ENCODE measurements at regions not wholly inside any gene's neighbourhood (a gene's known extent, or its start where the extent isn't known, plus 50 kb on each side); places are given as distances from the start of the nearest gene placed in this dataset.
"Not testable (repeated sequence)": the region's sequence is repeated elsewhere in the genome, so short reads cannot be mapped to it uniquely, and the experiment has no call there.

DNA sequence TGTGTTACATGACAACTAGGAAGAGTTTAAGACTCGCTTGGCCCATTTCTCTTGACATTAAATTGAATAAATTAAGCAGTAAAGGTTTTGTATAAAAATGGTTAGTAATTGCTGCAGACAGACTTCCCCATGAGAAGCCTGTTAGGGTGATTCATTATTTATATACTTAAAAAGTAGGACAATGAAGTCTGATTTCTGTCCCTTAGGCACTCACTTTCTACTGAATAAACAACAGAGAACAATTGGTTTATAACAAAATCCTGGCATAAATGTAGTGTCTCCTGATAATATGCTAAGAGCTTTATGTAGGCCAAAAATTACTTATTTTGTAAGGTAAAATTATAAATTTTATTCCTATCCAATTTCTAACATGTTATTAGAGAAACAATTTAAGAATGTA, 2138.5 kb upstream of the PCDH20 start:
- no peak for DNase-seq

DNA sequence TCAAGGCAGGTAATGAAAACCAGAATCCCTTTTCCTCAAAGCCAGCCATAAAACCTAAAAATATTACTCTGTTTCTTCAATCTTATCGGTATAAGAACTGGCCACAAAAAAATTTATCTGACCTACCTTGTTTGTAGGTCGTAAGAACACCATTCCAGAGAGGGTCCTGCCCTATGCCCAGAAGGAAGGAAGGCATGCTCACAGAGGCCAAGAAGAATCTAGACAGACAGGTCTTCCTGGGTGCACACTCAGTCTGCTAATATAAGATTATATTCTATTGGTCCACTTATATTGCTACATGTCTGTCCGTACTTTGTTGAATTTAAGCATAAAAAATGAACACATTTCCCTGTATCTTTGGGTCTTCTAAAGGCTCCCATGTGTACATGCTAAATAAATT, 2136.1 kb upstream of the PCDH20 start:
- DNase-seq, result no peak

DNA sequence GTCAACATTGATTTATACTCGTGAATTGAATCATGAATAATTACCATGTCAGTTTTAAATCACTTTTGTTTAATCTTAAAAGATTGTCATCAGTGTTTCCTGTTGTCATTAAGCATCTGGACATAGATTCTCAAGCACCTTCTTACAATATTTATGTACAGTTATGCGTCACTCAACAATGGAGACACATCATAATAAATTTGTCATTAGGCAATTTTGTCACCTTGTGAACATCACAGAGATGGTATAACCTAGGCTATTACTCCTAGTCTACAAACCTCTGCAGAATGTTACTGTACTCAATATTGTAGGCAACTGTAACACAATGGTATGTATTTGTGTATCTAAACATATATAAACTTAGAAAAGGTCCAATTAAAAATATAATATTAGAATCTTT, 2130.9 kb upstream of the PCDH20 start:
- DNase-seq, result no peak

DNA sequence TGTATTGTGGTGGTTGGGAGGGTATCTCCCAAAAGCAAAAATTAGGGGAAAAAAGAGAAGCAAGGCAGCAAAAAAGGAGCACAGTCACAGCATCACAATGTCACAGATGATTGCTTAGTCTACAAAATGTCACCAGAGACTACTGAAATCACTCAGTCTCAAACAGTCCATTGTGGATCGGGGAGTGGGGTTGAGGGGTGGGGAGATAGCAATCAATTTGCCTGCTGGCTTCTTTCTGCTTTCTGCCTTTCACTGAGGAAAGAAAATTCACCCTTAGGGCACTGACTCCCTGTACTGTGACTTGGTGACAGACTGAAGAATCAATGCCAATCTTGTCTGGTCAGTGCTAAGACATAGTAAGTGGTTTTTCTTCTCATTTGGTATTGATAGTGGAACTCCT, 2127.1 kb upstream of the PCDH20 start:
- no peak for DNase-seq

DNA sequence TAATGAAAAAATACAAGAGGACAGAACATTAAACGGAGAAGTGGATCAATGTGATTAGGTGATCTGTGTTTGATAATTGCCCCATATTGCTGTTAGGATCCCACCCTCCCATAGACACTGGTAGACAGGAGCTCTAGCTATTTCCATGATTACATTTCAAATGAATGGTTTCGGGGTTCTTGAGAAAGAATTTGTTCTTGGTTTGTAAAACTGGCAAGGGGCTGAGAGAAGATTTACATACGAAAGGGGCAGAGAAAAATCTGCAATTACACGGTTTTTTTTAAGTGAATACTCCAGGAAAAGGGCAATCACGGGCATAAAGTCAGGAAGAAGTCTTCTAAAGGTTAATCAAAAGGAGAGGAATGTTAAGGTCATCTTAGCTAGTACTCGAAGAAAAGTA, 2125.7 kb upstream of the PCDH20 start:
- DNase-seq, result no peak

DNA sequence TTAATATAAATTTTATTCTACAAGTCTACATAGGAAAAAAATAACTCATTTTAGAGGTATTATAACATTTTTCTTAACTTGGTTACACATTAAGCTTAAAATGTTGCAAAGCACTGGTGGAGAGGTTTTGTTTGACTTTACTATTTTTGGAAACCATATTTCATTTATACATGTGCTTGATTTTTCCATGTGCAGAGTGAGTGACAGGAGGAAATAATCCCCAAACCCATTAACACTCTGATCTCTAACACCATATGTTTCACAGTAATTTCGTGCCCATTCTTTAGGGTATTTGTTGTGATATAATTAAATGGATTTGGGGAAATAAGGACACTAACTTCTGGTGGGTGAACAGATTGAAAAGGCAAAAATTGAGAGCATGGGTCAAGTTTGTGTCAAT, 2124.4 kb upstream of the PCDH20 start:
- no peak for DNase-seq

DNA sequence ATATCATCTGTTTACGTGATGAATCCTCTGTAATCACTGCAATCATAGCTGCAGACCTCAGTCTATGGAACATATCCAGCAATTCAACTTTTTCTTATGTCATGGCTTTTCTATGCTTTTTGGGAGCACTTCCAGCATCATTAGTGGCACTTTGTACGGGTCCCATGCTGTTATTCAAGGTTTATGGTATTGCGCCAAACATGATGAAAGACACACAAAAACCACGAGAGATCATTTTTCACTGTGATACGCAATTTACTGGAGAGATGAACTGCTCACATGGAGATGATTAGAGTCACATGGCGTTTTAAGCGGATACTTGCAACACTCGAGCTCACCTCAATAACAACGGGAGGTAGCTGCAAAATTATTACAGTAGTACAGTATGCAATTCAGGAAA, 2101.7 kb upstream of the PCDH20 start:
- no peak for DNase-seq

DNA sequence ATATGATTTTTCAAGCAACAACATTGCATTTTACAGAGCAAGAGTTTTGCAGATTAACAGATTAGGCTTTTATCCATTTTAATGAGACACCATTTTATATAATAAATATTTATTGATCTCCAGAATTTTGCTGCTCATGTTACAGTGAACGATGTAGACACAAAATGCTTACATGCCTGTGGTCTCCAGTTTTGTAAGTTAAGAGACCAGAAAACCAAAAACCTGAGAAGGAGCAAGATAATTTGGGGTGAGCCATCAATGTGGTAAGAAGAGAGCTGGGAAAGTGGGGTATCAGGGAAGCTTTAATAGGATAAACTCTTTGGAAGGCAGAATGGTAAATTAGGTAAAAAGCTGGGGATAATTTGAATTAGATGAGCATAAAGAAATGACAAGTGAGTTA, 2100.5 kb upstream of the PCDH20 start:
- no peak for DNase-seq

DNA sequence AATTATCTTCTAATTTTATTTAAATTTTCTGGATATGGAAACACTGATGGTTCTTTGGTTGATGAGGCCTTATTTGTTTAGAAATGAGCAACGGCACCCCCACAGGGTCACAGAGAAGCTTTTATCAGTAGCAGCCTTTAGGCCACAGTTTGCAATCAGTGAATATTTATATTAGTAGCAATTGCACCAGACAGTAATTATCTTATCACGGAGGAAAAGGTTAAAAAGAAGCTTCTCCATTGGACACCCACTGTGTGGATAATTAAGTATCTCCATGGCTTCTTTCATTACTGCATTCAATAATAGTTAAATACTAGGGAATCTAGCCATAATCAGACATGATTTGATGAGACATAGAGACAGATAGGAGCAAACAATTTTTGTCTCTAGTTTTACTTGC, 2099.2 kb upstream of the PCDH20 start:
- no peak for DNase-seq

DNA sequence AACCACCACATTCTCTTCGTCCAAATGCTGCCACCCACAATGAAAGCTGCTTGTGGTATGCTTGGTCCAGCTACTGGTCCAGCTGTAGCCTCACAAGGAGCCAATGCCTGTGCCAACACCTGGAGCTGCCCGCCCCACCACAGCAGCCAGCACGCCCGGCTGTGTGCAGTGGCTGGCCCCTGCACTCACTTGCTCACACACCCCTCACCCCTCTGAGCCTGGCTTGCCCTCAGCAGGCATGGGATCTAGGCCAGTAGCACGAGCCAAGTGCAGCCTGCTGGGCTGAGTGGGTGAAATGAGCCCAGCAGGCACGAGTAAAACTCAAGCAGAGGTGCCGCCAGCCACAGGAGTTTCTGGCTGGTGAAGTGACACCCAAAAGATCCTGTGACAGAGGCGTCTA, 2096.4 kb upstream of the PCDH20 start:
- DNase-seq, result no peak

DNA sequence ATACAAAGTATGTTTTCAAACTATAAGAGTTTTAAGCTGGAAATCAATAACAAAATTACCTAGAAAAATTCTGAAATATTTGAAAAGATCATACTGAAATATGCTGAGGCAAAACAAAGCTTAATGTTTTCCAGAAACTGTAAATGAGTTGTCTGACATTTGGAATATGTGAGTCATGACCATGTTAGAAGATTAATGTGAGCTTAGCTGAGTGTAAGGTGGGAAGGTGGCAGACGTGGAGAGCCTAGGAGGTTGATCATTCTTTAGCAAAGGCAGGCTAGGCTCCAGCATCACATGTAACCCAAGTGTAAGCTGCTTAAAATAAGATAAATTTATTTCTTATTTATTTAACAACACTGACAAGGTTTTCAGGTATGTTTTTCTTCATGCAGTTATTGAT, 2086.1 kb upstream of the PCDH20 start:
- DNase-seq, result no peak

DNA sequence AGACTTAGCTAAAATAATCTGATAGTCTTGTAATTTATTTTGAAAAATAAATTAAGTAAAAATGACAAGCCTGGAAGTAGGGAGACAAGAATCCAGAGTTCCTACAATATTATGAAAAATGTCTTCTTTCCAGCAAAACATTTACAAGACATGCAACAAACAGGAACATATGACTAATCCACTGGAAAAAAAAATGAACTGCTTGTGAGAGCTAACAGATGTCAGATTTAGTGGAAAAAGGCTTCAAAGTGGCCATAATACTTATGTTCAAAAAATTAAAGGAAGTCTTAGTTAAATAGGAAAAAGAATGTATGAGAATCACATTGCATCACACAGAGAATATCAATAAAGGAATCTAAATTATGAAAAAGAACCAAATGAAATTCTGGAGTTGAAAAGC, 2082.0 kb upstream of the PCDH20 start:
- DNase-seq, result no peak

DNA sequence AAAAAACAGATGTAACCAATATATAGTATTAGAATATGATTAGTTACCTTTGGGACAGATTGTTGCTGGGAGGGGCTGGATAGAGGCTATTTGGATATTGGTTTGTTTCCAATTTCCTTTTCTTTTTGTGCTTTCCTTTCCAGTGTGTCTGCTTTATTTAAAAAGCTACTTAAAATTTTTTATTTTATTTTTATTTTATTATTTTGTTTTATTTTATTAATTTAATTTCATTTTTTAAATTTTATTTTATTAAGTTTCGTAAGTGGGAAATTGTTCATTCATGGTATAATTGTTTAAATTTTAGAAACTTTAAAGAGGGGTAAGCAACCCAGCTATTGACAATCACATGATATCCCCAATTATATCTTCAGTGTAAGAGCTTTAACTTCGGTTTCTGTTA, 2077.0 kb upstream of the PCDH20 start:
- DNase-seq, result no peak

DNA sequence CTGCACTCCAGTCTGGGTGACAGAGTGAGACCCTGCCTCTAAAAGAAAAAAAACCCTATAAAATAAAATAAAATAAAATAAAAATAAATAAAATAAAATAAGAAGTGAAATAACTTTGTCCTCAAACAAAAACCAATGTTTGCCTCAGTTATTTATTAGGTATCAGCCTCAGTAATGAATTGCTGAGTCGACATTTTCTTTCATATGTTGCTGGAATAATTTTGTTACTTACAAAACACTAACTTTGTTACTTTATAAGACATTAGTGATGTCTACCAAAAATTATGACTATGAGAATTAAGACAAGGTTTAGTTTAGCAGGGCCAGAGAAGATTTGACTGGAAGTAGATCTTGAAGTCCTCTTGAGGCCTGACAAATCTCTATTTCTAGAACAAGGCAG, 2074.5 kb upstream of the PCDH20 start:
- no peak for DNase-seq

DNA sequence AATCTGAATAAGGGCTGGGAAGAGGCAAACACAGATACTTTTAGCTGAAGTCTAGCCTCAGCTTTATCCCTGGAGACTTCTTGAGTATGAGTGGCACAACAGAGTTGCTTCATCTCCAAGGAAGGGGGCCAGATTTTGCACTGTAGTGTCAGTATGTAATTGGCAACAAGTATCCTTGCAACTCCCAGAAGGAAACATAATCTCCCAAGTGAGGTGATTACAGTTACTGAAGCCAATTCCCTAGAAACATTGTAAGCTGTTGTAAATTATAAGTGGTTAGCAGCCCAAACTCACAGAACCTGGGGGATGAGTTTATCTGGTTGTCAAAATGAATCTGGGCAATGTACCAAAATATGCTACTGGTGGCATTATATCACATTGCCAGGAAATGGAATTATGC, 2065.7 kb upstream of the PCDH20 start:
- DNase-seq, result no peak

DNA sequence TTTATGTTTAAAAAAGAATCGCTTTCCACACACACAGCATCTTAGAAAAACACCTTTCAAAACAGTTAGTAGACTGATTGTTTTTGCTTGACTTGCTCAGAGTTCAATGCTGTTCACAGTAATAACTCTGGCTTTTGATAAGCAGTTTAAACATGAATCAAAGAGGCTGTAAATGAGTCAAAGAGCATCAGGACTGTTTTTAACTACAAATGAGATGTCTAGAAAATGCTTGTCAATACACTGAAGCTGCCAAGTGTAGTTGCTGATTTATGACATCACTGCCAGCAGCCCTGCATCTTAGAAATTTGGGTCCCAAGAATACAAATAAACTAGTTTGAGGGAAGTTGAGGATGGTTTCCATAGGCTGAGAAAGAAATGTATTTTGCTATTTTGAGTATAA, 2057.1 kb upstream of the PCDH20 start:
- DNase-seq, result no peak

DNA sequence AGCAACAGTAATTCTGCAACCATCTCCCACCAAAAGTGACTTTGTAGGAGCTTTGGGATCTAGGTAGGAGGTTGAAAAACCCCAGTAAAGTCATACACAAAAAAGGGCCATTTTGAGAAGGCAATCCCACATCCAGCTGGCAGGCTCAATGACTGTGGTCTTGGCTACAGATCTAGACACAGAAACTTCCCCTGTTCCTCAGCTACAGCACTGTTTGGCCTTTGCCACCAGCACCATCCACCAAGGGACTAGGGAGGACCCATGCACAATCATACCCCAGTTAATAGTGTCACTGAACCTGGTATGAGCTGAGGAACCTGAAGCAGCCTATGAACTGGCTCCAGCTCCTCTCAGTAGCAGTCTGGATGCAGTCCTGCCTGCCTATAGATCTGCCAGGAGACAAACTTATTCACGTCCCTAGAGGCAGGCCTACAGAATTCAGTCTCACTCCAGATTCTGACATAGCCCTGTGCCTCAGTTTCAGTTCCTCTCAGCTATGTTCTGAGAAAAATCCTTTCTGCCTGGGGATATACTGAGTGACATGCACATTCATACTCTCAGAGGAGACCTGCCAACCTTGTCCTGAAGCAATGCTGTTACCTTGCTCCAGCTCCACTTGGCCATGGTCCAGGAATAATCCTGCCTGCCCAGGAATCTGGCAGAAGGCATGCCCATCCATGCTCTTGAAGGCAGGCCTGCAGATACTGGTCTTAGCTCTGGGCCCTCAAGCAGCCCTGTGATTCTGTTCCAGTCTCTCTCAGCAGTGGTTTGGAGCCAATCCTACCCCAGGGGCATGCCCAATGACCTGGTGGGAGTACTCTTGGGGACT, 2048.3 kb upstream of the PCDH20 start:
- DNase-seq, result no peak

DNA sequence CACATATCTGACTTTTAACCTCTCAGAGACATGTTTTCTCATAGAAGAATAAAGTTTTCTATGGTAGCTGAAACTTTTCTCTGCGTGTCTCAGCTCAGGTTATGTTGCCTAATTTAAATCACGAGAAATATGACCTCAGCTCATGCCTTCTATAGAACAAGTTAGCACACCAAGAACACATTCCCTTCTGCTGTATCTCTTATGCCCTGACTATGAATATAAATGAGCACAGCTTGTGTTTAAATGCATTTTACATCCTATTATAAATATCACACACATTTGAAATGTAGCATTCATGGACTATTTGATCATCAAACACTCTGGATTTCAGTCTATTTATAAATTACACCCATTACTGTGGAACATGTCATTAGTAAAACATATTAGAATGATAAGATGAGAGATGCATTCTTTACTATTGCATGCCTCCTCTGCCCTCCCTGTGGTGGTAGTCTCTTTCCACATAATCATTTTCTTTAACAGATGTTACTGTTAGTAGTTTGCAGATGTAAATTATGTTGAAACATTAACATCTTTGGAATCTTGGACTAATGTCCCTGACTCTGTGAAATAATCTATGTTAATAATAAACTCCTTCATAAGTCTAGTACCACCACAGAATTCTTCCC, 2044.9 kb upstream of the PCDH20 start:
- no peak for DNase-seq

DNA sequence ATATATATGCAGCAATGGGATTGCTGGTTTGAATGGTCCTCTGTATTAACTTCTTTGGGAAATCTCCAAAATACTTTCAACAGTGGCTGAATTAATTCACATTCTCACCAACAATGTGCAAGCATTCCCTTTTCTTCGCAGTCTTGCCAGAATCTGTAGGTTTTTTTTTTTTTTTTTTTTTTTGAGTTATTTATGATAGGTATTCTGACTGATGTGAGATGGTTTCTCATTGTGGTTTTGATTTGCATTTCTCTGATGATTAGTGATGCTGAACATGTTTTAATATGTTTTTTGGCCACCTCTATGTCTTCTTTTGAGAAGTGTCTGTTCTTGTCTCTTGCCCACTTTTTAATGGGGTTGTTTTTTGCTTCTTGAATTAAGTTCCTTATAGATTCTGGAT, 2041.5 kb upstream of the PCDH20 start:
- no peak for DNase-seq

DNA sequence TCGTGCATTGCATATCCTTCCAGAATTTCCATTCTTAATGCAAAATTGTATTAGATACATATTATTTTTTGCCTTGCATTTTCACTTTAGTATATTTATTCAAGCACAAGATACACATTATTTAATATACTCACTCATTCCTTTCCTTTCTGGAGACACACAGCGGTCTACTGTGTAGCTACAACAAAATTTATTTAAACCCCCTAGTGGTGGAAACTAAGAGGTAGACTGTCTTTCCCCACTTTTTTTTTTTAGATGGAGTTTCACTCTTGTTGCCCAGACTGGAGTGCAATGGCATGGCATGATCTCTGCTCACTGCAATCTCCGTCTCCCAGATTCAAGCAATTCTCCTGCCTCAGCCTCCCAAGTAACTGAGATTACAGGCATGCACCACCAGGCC, 2040.3 kb upstream of the PCDH20 start:
- DNase-seq, result no peak

DNA sequence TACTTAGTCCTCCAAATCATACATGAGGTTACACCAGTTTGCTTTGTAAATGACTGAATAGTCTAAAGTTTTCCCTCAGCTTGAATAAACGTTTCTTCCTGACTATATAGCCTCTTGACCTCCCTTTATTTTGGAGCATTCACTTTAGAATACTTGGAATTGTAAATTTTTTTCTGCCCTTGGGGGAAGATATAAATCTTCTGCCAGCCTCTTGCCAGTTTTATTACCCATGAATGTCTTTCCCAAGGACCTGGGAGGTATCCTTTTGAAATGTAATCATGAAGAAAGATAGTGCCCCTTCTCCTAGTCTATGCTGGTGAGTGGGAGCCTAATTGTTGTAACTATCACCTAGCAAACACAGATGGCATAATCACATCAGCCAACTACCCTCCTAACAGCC, 2033.9 kb upstream of the PCDH20 start:
- DNase-seq, result no peak

DNA sequence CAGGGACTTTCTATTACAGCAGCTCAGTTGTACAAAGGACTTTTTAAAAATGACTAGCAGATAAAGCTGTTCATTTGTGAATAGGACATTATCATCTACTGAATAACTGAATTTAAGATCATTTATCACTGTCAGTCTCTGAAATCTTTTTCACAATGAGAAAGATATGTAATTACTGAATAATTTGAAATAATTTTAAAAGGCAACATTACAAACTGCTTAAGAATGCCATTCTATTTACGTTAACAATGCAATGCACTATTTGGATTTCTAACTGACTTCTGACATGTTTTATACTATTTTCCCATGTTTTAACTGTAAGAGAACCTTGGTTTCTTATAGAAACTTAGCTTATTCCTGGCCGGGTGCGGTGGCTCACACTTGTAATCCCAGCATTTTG, 2033.0 kb upstream of the PCDH20 start:
- DNase-seq, result no peak

DNA sequence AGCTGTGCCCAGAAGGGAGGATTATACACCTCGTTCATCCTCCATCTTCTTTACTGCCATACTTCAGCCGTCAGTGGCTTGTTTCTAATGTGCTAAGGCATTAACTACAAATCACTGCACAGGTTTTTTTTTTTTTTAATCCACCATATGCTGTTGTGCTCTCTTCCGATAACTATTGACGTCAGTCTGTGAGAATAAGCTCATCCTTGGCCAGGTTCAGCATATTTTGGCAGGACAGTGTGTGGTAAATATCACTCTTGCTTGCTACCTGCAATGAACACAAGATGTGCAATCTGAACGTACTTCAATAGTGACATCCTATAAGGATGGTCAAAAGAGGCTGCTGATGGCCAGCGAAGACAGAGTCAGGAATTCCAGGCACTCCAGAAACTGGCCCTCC, 2030.7 kb upstream of the PCDH20 start:
- DNase-seq, result no peak

DNA sequence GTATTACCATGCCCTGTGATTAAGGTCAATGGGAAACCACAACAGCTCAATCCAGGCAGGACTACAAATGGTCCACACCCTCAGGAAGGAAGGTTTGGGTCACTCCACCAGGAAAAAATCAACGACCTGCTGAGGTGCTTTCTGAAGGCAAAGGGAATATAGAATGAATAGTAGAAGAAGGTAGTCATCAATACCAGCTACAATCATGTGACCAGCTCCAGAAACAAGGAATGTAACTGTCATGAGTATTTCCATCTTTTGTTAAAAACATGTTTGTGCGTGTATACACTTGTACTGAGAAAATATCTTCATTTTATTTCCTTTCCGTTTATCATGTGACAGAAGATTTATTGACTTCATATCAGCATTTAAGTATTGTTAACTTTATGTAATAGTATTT, 2028.6 kb upstream of the PCDH20 start:
- DNase-seq, result not testable (repeated sequence)

DNA sequence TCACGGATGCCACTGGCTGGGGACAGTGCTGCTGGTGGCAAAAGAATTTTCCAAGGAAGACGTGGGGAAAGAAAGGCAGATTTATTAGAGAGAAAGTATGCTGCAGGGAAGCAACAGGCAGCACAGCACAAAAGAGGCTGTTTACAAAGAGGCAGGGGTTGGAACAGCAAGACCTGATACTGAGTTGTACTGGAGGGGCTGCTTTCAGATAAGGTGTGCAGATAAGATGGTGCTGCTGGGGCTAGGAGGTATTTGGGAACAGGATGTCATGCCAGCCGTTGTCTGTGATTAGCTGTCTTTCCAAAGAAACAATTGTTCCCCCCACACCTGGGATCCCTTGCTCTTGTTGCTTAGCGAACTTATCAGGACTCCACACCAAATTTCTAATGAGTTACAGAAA, 2023.3 kb upstream of the PCDH20 start:
- no peak for DNase-seq

Measured in hippocampal formation (tissue), 2 donors.